GM23338 (cell line): ENCODE measurements at regions not wholly inside any gene's neighbourhood (a gene's known extent, or its start where the extent isn't known, plus 50 kb on each side); places are given as distances from the start of the nearest gene placed in this dataset.

Experiments
- CREB1 ChIP-seq: fragments of 250-450 bp; sonication (Bioruptor Pico); IDR thresholded peaks from 2 replicates; pipeline ENCODE4 v1.5.0; 2020; ENCODE audit warnings: low read depth, mild to moderate bottlenecking, moderate library complexity
- CTCF ChIP-seq, 2 experiments: fragments of 200-600 bp in 1 of 2; sonication (generic) in 1 of 2; conservative IDR thresholded peaks; 2 replicates each; pipeline versions ENCODE4 v1.5.1 to v1.6.1; 2016 to 2017; ENCODE audit warnings: antibody characterized with exemption in 2 of 2, low read depth in 2 of 2, mild to moderate bottlenecking in 2 of 2, moderate library complexity in 1 of 2
- EZH2 ChIP-seq: fragments of 200-600 bp; sonication (generic); IDR thresholded peaks from one replicate; pipeline ENCODE4 v1.8.0; 2017; ENCODE audit warnings: antibody characterized with exemption, mild to moderate bottlenecking, low read depth; ENCODE audit not compliant: unreplicated experiment
- EZH2phosphoT487 ChIP-seq: fragments of 200-600 bp; sonication (generic); IDR thresholded peaks from one replicate; pipeline ENCODE4 v1.8.1; 2018; ENCODE audit warnings: antibody characterized with exemption; ENCODE audit not compliant: unreplicated experiment
- JUNB ChIP-seq: IDR thresholded peaks from one replicate; pipeline ENCODE4 v1.6.1; 2016; ENCODE audit warnings: antibody characterized with exemption; ENCODE audit not compliant: unreplicated experiment
- POLR2AphosphoS5 ChIP-seq: IDR thresholded peaks from 2 replicates; pipeline ENCODE4 v1.6.1; 2016; ENCODE audit warnings: antibody characterized with exemption, low read depth
- REST ChIP-seq: IDR thresholded peaks from one replicate; pipeline ENCODE4 v1.6.1; 2018; ENCODE audit warnings: antibody characterized with exemption; ENCODE audit not compliant: unreplicated experiment
- STAT1 ChIP-seq: IDR thresholded peaks from one replicate; pipeline ENCODE4 v1.6.1; 2016; ENCODE audit warnings: antibody characterized with exemption; ENCODE audit not compliant: unreplicated experiment
- ZNF331 ChIP-seq: fragments of 250-450 bp; sonication (Bioruptor Pico); IDR thresholded peaks from 2 replicates; pipeline ENCODE4 v1.5.0; 2020; ENCODE audit warnings: low read depth, mild to moderate bottlenecking, moderate library complexity

GRCh38 chr4:165738571-165738970 is 134.5 kb upstream of the TLL1 start:
- no peak for TF ChIP-seq EZH2
- TF ChIP-seq POLR2AphosphoS5: no peak
- TF ChIP-seq CTCF (conservative IDR thresholded peaks at IDR 0.05; ENCODE audit: low read depth in 2 of 2): no peak
- TF ChIP-seq REST: no peak
- TF ChIP-seq JUNB: no peak
- no peak for TF ChIP-seq EZH2phosphoT487
- TF ChIP-seq STAT1: no peak
- TF ChIP-seq CREB1 (CRISPR knock-in tag): no peak
- no peak for TF ChIP-seq ZNF331 (CRISPR knock-in tag)
